ENCODE measurements at regions not wholly inside any gene's neighbourhood (a gene's known extent, or its start where the extent isn't known, plus 50 kb on each side); places are given as distances from the start of the nearest gene placed in this dataset.

DNA sequence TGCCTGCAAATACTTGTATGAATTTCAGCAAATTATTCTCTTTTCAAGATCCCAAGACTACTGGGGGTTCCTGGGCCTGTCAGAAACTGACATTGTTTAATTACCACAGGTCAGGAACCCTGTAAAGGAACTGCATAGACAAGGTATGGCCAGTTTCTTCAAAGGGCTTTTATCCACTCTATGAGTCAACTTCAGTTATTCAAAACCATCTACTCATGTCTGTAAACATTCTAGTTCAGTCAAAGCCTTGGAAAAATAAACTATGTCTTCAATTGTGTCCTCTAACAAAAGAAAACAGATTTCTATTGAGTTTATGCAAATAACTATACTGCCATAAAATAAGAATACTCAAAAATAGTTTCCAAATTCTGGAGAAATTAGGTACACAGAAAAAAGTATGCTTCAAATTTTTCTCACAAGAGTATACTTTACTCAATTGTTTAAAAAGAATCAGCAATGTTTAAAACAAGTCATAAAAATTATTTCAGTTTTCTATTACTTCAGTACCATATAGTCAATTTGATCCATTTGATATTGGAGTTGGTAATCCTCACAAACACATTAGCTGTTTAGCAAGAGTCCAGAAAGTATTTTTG is 486.4 kb upstream of the PCDH20 start:
- TF ChIP-seq, protein P1, sequence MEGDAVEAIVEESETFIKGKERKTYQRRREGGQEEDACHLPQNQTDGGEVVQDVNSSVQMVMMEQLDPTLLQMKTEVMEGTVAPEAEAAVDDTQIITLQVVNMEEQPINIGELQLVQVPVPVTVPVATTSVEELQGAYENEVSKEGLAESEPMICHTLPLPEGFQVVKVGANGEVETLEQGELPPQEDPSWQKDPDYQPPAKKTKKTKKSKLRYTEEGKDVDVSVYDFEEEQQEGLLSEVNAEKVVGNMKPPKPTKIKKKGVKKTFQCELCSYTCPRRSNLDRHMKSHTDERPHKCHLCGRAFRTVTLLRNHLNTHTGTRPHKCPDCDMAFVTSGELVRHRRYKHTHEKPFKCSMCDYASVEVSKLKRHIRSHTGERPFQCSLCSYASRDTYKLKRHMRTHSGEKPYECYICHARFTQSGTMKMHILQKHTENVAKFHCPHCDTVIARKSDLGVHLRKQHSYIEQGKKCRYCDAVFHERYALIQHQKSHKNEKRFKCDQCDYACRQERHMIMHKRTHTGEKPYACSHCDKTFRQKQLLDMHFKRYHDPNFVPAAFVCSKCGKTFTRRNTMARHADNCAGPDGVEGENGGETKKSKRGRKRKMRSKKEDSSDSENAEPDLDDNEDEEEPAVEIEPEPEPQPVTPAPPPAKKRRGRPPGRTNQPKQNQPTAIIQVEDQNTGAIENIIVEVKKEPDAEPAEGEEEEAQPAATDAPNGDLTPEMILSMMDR (IDR thresholded peaks at IDR 0.05): no peak
- no peak for TF ChIP-seq EP300 (IDR thresholded peaks at IDR 0.05)

Data from suprapubic skin (tissue), 3 donors.